ENCODE measurements at regions not wholly inside any gene's neighbourhood (a gene's known extent, or its start where the extent isn't known, plus 50 kb on each side); places are given as distances from the start of the nearest gene placed in this dataset.

DNA sequence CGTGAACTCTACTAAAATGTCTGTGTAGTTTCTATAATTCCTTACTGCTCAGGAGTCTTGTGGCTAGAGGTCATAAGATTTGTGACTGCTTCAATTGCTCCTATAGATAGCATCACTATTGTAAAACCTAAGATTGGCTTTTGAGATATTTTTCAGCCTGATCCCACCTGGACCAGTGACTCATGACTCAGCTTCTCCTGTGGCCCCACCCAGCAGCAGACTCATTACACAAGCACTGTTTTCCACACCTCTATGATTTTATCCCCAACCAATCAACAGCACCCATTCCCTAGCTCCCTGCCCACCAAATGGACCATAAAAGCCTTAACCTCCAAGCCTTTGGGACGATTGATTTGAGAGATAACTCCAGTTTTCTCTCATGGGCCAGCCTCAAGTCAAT, 1157.0 kb upstream of the INTU start:
- in situ Hi-C loops (cut with HindIII; ENCODE audit: low pct_ligation_motif_present, low sequenced_read_pairs), result no loop called here
- H3K27ac ChIP-seq, result no peak overlapping the region
- TF ChIP-seq, protein P1, sequence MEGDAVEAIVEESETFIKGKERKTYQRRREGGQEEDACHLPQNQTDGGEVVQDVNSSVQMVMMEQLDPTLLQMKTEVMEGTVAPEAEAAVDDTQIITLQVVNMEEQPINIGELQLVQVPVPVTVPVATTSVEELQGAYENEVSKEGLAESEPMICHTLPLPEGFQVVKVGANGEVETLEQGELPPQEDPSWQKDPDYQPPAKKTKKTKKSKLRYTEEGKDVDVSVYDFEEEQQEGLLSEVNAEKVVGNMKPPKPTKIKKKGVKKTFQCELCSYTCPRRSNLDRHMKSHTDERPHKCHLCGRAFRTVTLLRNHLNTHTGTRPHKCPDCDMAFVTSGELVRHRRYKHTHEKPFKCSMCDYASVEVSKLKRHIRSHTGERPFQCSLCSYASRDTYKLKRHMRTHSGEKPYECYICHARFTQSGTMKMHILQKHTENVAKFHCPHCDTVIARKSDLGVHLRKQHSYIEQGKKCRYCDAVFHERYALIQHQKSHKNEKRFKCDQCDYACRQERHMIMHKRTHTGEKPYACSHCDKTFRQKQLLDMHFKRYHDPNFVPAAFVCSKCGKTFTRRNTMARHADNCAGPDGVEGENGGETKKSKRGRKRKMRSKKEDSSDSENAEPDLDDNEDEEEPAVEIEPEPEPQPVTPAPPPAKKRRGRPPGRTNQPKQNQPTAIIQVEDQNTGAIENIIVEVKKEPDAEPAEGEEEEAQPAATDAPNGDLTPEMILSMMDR (IDR thresholded peaks at IDR 0.05; ENCODE audit: low read depth, low read length, missing control alignments), result no peak

DNA sequence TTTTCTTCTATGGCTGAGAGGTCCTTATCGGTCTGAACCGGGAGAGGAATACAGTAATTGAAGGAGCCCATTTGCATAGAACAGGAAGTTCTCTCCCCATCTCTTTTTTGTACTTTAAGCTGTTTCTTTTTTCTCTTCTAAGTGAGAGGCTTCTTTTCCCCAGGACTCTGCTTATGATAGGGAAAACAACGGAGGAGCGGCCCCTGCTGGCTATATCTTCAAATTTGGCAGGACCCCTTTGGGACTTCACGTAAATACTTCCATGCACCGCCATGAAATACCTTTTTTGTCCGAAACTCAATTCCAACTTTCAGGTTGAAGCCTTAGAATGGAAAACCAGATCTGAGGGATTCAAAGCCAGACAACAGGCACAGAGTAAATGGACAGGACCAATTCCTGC, 1153.0 kb upstream of the INTU start:
- DNase-seq, result no peak
- no peak overlapping the region for H3K4me3 ChIP-seq (ENCODE audit: low read depth, low read length)
- no peak overlapping the region for H3K27ac ChIP-seq
- no peaks in the 10 kb centered on the region for H3K36me3 ChIP-seq (replicated peaks)
- TF ChIP-seq, protein P1 (IDR thresholded peaks at IDR 0.05; ENCODE audit: low read depth, low read length, missing control alignments), result no peak
- H3K27me3 ChIP-seq (replicated peaks), result no peaks in the 10 kb centered on the region
- in situ Hi-C loops (cut with HindIII; ENCODE audit: low pct_ligation_motif_present, low sequenced_read_pairs), result no loop called here

More for the DNA sequence above, 1157.0 kb upstream of the INTU start:
- Histone ChIP-seq H3K36me3 (replicated peaks) (no peaks in the 10 kb centered on the region), H3K4me3 (ENCODE audit: low read depth, low read length) (no peak overlapping the region), H3K27me3 (replicated peaks) (no peaks in the 10 kb centered on the region)
- no peak for DNase-seq

DNA sequence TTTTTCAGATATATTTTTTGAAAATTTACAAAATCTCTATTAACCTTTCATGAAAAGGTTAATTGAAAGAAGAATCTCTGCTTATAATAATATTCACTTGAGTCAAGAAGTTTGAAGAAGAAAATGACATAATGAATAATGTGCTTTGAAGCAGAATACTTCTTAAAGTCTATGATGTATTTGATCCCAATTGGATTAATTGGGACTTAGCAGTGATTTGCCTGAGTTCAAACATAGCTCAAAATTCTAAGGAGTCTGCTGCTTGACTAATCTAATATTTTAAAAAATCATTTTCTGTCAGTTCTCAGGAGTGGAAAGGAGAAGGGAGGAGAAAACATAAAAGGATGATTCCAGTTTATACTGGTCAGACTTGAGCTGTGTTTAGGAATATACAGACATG, 1150.4 kb upstream of the INTU start:
- in situ Hi-C loops (cut with HindIII; ENCODE audit: low pct_ligation_motif_present, low sequenced_read_pairs), result no loop called here
- no peak for DNase-seq
- no peak overlapping the region for H3K4me3 ChIP-seq (ENCODE audit: low read depth, low read length)
- H3K27ac ChIP-seq, result no peak overlapping the region
- TF ChIP-seq, protein P1 (IDR thresholded peaks at IDR 0.05; ENCODE audit: low read depth, low read length, missing control alignments), result no peak
- H3K27me3 ChIP-seq (replicated peaks), result no peaks in the 10 kb centered on the region
- H3K36me3 ChIP-seq (replicated peaks), result no peaks in the 10 kb centered on the region

DNA sequence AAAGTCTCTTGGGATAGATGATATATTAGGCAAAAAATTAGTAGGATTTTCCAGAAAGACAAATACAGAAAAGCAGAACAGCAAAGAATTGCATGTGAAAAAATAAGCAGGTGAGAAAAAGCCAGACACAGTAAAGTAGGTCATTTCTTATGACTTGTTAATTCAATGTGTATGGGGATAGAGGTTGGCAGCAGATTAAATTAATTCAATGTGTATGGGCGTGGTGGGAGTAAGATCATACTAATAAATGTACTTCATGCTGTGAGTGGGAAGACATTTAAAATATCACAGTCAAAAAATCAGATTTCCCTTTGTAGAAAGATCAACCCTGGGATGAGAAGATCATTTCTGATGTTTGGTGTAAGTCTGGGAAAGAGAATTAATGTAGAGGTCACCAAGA, 1146.4 kb upstream of the INTU start:
- DNase-seq, result no peak
- Histone ChIP-seq H3K27ac (no peak overlapping the region), H3K4me3 (ENCODE audit: low read depth, low read length) (no peak overlapping the region), H3K27me3 (replicated peaks) (no peaks in the 10 kb centered on the region), H3K36me3 (replicated peaks) (no peaks in the 10 kb centered on the region)
- in situ Hi-C loops (cut with HindIII; ENCODE audit: low pct_ligation_motif_present, low sequenced_read_pairs), result no loop called here
- TF ChIP-seq, protein P1 (IDR thresholded peaks at IDR 0.05; ENCODE audit: low read depth, low read length, missing control alignments), result no peak

DNA sequence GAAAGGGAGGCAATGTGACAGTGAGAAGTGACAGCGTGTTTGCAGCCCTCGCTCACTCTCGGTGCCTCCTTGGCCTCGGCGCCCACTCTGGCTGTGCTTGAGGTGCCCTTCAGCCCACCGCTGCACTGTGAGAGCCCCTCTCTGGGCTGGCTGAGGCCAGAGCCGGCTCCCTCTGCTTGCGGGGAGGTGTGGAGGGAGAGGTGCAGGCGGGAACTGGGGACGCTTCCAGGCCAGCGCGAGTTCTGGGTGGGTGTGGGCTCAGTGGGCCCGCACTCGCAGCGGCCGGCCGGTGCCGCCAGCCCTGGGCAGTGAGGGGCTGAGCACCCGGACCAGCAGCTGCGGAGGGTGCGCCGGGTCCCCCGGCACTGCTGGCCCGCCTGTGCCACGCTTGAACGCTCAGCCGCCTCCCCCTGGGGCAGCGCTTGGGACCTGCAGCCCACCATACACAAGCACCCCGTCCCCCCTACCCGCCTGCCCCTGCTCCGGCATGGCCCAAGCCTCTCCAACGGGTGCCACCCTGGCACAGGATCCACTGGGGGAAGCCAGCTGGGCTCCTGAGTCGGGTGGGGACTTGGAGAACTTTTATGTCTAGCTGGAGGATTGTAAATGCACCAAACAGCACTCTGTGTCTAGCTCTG, 1142.8 kb upstream of the INTU start:
- in situ Hi-C loops (cut with HindIII; ENCODE audit: low pct_ligation_motif_present, low sequenced_read_pairs), result no loop called here
- no peak for DNase-seq
- no peak overlapping the region for H3K27ac ChIP-seq
- no peak overlapping the region for H3K4me3 ChIP-seq (ENCODE audit: low read depth, low read length)
- TF ChIP-seq, protein P1 (IDR thresholded peaks at IDR 0.05; ENCODE audit: low read depth, low read length, missing control alignments), result no peak
- no peaks in the 10 kb centered on the region for H3K27me3 ChIP-seq (replicated peaks)
- H3K36me3 ChIP-seq (replicated peaks), result no peaks in the 10 kb centered on the region

DNA sequence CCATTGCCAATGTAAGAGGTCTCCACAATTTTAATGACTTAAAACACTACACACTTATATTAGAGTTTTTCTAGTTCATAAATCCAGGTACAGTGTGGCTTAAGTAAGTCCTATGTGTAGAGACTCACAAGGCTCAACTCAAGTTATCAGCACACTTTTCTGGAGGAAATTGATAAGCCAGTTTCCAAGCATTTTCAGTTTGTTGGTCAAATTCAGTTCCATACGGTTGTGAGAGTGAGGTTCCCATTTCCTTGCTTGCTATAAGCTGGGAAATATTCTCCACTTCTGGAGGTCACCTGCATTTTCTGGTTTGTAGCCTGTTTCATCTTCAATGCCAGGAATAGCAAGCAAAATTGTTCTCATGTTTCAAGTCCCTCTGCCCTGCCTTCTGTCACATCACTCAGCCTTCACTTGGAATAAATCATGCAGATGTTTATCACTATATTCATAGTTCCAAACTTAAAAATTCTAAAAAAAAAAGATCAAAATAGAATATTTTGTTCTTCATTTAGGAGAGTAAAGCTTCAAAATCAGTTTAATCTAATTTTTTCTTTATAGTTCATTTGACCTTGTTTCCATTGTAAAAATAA, 1137.5 kb upstream of the INTU start:
- no peak for DNase-seq
- H3K27me3 ChIP-seq (replicated peaks), result no peaks in the 10 kb centered on the region
- in situ Hi-C loops (cut with HindIII; ENCODE audit: low pct_ligation_motif_present, low sequenced_read_pairs), result no loop called here
- H3K4me3 ChIP-seq (ENCODE audit: low read depth, low read length), result no peak overlapping the region
- TF ChIP-seq, protein P1 (IDR thresholded peaks at IDR 0.05; ENCODE audit: low read depth, low read length, missing control alignments), result no peak
- H3K36me3 ChIP-seq (replicated peaks), result no peaks in the 10 kb centered on the region
- no peak overlapping the region for H3K27ac ChIP-seq
